Cardiac muscle cell (in vitro differentiated cells and primary cell): ENCODE measurements at regions not wholly inside any gene's neighbourhood (a gene's known extent, or its start where the extent isn't known, plus 50 kb on each side); places are given as distances from the start of the nearest gene placed in this dataset.

Experiments
- DNase-seq, 2 donors: peaks; one replicate each; pipeline versions ENCODE4 v3.0.0 to v3.0.0-alpha.2; 2010 to 2017; ENCODE audit warnings: low read depth in 1 of 2, low spot score in 1 of 2
- H3K27ac ChIP-seq: fragments of 200-600 bp; sonication (generic); 2 replicates; pipeline ENCODE4 v1.5.1; 2016
- H3K27me3 ChIP-seq: fragments of 200-600 bp; sonication (generic); 2 replicates; pipeline ENCODE4 v1.6.0; 2016; ENCODE audit warnings: control low read depth
- H3K36me3 ChIP-seq: fragments of 200-600 bp; sonication (generic); 2 replicates; pipeline ENCODE4 v1.5.1; 2016; ENCODE audit warnings: control low read depth
- H3K4me1 ChIP-seq: fragments of 200-600 bp; sonication (generic); 2 replicates; pipeline ENCODE4 v1.8.1; 2017; ENCODE audit warnings: low read depth, mild to moderate bottlenecking, mixed run types
- H3K4me3 ChIP-seq: fragments of 200-600 bp; sonication (generic); 2 replicates; pipeline ENCODE4 v1.5.1; 2016; ENCODE audit warnings: mild to moderate bottlenecking
- H3K9me3 ChIP-seq: fragments of 200-600 bp; sonication (generic); 2 replicates; pipeline ENCODE4 v1.5.1; 2017; ENCODE audit warnings: low read depth, mild to moderate bottlenecking, control low read depth
- TF ChIP-seq, protein P1 (sequence below): IDR thresholded peaks from 2 replicates; pipeline ENCODE4 v1.5.1; 2012; ENCODE audit warnings: low read depth, mild to moderate bottlenecking, low read length

GRCh38 chr18:27778441-27778840 is 398.5 kb downstream of the CDH2 start:
- Histone ChIP-seq H3K36me3 (no peaks in the 10 kb centered on the region), H3K4me1 (peaks cover 11% of the 10 kb centered on the region), H3K4me3 (no peak overlapping the region), H3K27ac (no peak overlapping the region), H3K9me3 (no peaks in the 10 kb centered on the region), H3K27me3 (no peaks in the 10 kb centered on the region)
- DNase-seq, result peak; percentile 45 to 48
- TF ChIP-seq, protein P1, sequence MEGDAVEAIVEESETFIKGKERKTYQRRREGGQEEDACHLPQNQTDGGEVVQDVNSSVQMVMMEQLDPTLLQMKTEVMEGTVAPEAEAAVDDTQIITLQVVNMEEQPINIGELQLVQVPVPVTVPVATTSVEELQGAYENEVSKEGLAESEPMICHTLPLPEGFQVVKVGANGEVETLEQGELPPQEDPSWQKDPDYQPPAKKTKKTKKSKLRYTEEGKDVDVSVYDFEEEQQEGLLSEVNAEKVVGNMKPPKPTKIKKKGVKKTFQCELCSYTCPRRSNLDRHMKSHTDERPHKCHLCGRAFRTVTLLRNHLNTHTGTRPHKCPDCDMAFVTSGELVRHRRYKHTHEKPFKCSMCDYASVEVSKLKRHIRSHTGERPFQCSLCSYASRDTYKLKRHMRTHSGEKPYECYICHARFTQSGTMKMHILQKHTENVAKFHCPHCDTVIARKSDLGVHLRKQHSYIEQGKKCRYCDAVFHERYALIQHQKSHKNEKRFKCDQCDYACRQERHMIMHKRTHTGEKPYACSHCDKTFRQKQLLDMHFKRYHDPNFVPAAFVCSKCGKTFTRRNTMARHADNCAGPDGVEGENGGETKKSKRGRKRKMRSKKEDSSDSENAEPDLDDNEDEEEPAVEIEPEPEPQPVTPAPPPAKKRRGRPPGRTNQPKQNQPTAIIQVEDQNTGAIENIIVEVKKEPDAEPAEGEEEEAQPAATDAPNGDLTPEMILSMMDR, result peak; percentile 56

DNA sequence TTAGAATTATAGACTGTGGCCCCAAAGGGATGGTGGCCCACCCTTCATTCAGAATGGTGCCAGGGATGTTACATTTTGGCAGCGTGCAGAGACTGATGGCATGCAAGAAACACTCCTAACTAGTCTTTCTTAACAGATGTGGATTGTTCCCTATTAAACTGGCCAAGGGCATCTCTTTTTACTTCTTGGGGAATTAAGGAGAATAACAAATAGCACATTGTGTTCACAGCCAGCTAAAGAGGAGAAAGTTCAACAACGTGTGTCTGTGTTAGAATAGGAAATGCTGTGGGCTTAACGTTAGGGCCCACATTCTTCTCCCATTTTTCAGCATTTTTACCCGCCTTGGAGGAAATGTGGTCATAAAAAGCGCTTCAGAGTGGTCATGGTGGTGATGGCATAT is 404.8 kb downstream of the CDH2 start:
- no peak overlapping the region for H3K4me3 ChIP-seq
- H3K27me3 ChIP-seq, result no peaks in the 10 kb centered on the region
- no peak for DNase-seq
- no peaks in the 10 kb centered on the region for H3K36me3 ChIP-seq
- H3K27ac ChIP-seq, result no peak overlapping the region
- TF ChIP-seq, protein P1, result no peak
- no peaks in the 10 kb centered on the region for H3K9me3 ChIP-seq
- no peaks in the 10 kb centered on the region for H3K4me1 ChIP-seq

- Histone ChIP-seq H3K4me3 (no peak overlapping the region), H3K36me3 (no peaks in the 10 kb centered on the region), H3K27me3 (no peaks in the 10 kb centered on the region), H3K4me1 (no peaks in the 10 kb centered on the region), H3K9me3 (no peaks in the 10 kb centered on the region), H3K27ac (no peak overlapping the region)
- TF ChIP-seq, protein P1, result no peak
- DNase-seq, result no peak
These were observed 405.4 kb downstream of the CDH2 start for GRCh38 chr18:27771571-27771970.

GRCh38 chr18:27769152-27769551 is 407.8 kb downstream of the CDH2 start:
- TF ChIP-seq, protein P1, result no peak
- no peaks in the 10 kb centered on the region for H3K4me1 ChIP-seq
- no peaks in the 10 kb centered on the region for H3K36me3 ChIP-seq

GRCh38 chr18:27763936-27764335 is 413.0 kb downstream of the CDH2 start:
- Histone ChIP-seq H3K4me3 (no peak overlapping the region), H3K27ac (no peak overlapping the region), H3K27me3 (no peaks in the 10 kb centered on the region), H3K4me1 (peaks cover 7% of the 10 kb centered on the region), H3K9me3 (no peaks in the 10 kb centered on the region), H3K36me3 (no peaks in the 10 kb centered on the region)
- TF ChIP-seq, protein P1, result no peak
- no peak for DNase-seq

More at GRCh38 chr18:27769152-27769551, 407.8 kb downstream of the CDH2 start:
- DNase-seq, result no peak
- H3K27me3 ChIP-seq, result no peaks in the 10 kb centered on the region
- H3K4me3 ChIP-seq, result no peak overlapping the region
- no peaks in the 10 kb centered on the region for H3K9me3 ChIP-seq
- H3K27ac ChIP-seq, result no peak overlapping the region

GRCh38 chr18:27763341-27763740 is 413.6 kb downstream of the CDH2 start:
- no peak for DNase-seq
- TF ChIP-seq, protein P1, result no peak
- H3K36me3 ChIP-seq, result no peaks in the 10 kb centered on the region
- H3K9me3 ChIP-seq, result no peaks in the 10 kb centered on the region
- no peak overlapping the region for H3K4me3 ChIP-seq
- H3K27me3 ChIP-seq, result no peaks in the 10 kb centered on the region
- no peak overlapping the region for H3K27ac ChIP-seq
- peaks cover 7% of the 10 kb centered on the region for H3K4me1 ChIP-seq
